Fibroblast of lung (primary cell): ENCODE measurements at regions not wholly inside any gene's neighbourhood (a gene's known extent, or its start where the extent isn't known, plus 50 kb on each side); places are given as distances from the start of the nearest gene placed in this dataset.

ENCODE experiments used
- CTCF ChIP-seq, 2 donors: IDR thresholded peaks in 1 of 2; conservative IDR thresholded peaks in 1 of 2; 1 replicate in 1 of 2; 2 replicates in 1 of 2; pipeline ENCODE4 v1.5.1; 2011 to 2012; ENCODE audit warnings: low read length in 2 of 2, control low read depth in 1 of 2, inconsistent platforms in 1 of 2, low read depth in 1 of 2, mild to moderate bottlenecking in 1 of 2
- EZH2 ChIP-seq: IDR thresholded peaks from 2 replicates; pipeline ENCODE4 v1.5.1; 2012; ENCODE audit warnings: low read length, control low read depth, mild to moderate bottlenecking; ENCODE audit errors: missing control alignments

DNA sequence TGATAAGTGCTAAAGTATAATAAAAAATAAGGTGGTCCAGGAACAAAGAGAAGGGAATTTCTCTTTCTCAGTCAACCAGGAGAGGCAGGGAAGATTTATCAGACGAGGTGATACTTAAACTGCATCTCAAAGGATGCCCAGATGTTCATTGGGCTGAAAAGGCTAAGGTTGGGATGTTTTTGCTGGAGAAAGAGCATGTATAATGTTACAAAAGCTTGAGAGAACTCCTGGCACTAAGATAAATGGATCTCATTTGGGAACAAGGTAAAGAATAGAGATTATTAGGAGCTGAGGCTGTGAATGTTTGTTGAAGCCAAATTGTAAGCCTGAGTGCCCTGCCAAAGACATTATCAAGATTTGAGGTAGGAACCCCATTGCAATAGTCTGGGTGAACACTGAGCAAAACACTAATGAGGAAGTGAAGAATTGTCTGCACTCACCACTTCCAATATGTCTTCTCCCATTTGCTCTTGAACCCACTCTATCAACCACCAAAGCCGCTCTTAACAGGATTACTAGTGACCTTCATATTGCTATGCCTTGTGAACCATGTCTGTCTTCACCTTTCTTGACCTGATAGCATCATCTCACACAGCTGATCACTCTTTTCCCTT lies 149.0 kb upstream of the ARID2 start:
- TF ChIP-seq CTCF (conservative IDR thresholded peaks at IDR 0.05 in 1 of 2, IDR thresholded peaks at IDR 0.05 in 1 of 2; ENCODE audit: low read depth in 1 of 2, low read length in 2 of 2) (no peak), EZH2 (no peak)
